H1 (cell line): ENCODE measurements at regions not wholly inside any gene's neighbourhood (a gene's known extent, or its start where the extent isn't known, plus 50 kb on each side); places are given as distances from the start of the nearest gene placed in this dataset.

Source experiments
- CHD7 ChIP-seq: fragments of 300-600 bp; sonication (generic); IDR thresholded peaks from 2 replicates; pipeline ENCODE4 v1.7.1; 2012; ENCODE audit warnings: low read length, moderate library complexity, mild to moderate bottlenecking, inconsistent platforms; ENCODE audit not compliant: insufficient replicate concordance
- USF2 ChIP-seq: IDR thresholded peaks from 2 replicates; pipeline ENCODE4 v1.6.1; 2011; ENCODE audit warnings: low read length, improper control_type of control experiment

DNA sequence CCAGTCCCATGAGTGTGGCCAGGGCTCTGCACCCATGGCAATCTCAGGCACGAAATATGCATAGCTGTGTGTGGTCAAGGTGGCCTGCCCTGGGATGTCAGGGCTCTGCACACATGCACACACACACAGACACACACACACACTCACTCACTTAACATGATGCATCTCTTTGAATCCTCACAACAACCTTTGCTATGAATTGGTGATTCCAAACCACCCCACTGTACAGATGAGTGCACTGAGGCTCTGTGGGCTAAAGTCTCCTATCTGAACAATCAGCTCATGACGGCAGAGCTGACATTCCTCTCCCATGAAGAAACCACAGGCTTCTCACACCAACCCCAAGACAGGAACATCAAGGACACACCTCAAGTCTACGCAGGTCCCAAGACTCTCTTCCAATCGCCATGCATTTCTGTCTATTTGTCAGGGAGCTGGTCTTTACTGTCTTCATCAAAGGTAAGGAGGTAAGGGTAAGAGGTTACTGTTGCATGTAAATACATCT is 131.6 kb downstream of the ETS2 start (continued):
- TF ChIP-seq USF2, result no peak
- no peak for TF ChIP-seq CHD7
